Activated effector memory CD4-positive, alpha-beta T cell treated with Interleukin-2 at 50 U/mL for 16 hours (primary cell): ENCODE measurements at regions not wholly inside any gene's neighbourhood (a gene's known extent, or its start where the extent isn't known, plus 50 kb on each side); places are given as distances from the start of the nearest gene placed in this dataset.

Experiments
- DNase-seq: peaks from one replicate; pipeline ENCODE4 v3.0.0-alpha.2; 2020

GRCh38 chr3:31482493-31483200 is 50.1 kb upstream of the STT3B start:
- DNase-seq: no peak
